DND-41 (cell line): ENCODE measurements at regions not wholly inside any gene's neighbourhood (a gene's known extent, or its start where the extent isn't known, plus 50 kb on each side); places are given as distances from the start of the nearest gene placed in this dataset.

Experiments
- ATAC-seq: fragments of 200-7000 bp; cut with Tn5 transposase; 3 replicates; pipeline ENCODE4 v1.9.1; 2021; ENCODE audit warnings: low read depth; ENCODE audit not compliant: insufficient read depth
- DNase-seq: peaks from one replicate; pipeline ENCODE4 v3.0.0-alpha.2; 2020
- H2AFZ ChIP-seq: 2 replicates; pipeline ENCODE4 v1.6.0; 2012; ENCODE audit warnings: low read depth, low read length
- H3K27ac ChIP-seq: 2 replicates; pipeline ENCODE4 v1.5.1; 2012; ENCODE audit warnings: low read length, inconsistent platforms
- H3K27me3 ChIP-seq: fragments of 200-600 bp; sonication (generic); 2 replicates; pipeline ENCODE4 v1.6.0; 2012; ENCODE audit warnings: low read length, mild to moderate bottlenecking, inconsistent platforms; ENCODE audit not compliant: insufficient read depth, poor library complexity
- H3K36me3 ChIP-seq: 2 replicates; pipeline ENCODE4 v1.5.1; 2012; ENCODE audit warnings: low read length, inconsistent platforms; ENCODE audit not compliant: insufficient read depth
- H3K4me1 ChIP-seq: 2 replicates; pipeline ENCODE4 v1.5.1; 2012; ENCODE audit warnings: mild to moderate bottlenecking, low read length; ENCODE audit not compliant: insufficient read depth
- H3K4me2 ChIP-seq: 2 replicates; pipeline ENCODE4 v1.6.0; 2012; ENCODE audit warnings: mild to moderate bottlenecking, moderate library complexity, low read length, inconsistent platforms; ENCODE audit not compliant: insufficient read depth
- H3K4me3 ChIP-seq, 2 experiments: fragments of 200-600 bp in 1 of 2; shearing (Covaris generic) in 1 of 2; 2 replicates each; pipeline ENCODE4 v1.5.1; 2012 to 2016; ENCODE audit warnings: inconsistent platforms in 2 of 2, low read length in 2 of 2, mild to moderate bottlenecking in 2 of 2, low read depth in 1 of 2, moderate library complexity in 1 of 2
- H3K79me2 ChIP-seq: 2 replicates; pipeline ENCODE4 v1.6.0; 2012; ENCODE audit warnings: low read length, inconsistent platforms; ENCODE audit not compliant: insufficient read depth
- H3K9ac ChIP-seq: 2 replicates; pipeline ENCODE4 v1.6.0; 2012; ENCODE audit warnings: low read depth, mild to moderate bottlenecking, inconsistent platforms, low read length, moderate library complexity
- H3K9me3 ChIP-seq: 2 replicates; pipeline ENCODE4 v1.5.1; 2012; ENCODE audit warnings: low read length, moderate library complexity, mild to moderate bottlenecking, inconsistent platforms; ENCODE audit not compliant: insufficient read depth, severe bottlenecking
- H4K20me1 ChIP-seq: 2 replicates; pipeline ENCODE4 v1.6.0; 2012; ENCODE audit warnings: low read length; ENCODE audit not compliant: insufficient read depth
- CTCF ChIP-seq: IDR thresholded peaks from 2 replicates; pipeline ENCODE4 v1.5.1; 2012; ENCODE audit warnings: borderline replicate concordance, low read length, moderate library complexity, mild to moderate bottlenecking; ENCODE audit not compliant: poor library complexity, severe bottlenecking; ENCODE audit errors: extremely low read depth
- EZH2 ChIP-seq: IDR thresholded peaks from 3 replicates; pipeline ENCODE4 v1.6.1; 2012; ENCODE audit warnings: borderline replicate concordance, low read depth, mild to moderate bottlenecking, moderate library complexity, low read length, inconsistent platforms; ENCODE audit not compliant: severe bottlenecking

DNA sequence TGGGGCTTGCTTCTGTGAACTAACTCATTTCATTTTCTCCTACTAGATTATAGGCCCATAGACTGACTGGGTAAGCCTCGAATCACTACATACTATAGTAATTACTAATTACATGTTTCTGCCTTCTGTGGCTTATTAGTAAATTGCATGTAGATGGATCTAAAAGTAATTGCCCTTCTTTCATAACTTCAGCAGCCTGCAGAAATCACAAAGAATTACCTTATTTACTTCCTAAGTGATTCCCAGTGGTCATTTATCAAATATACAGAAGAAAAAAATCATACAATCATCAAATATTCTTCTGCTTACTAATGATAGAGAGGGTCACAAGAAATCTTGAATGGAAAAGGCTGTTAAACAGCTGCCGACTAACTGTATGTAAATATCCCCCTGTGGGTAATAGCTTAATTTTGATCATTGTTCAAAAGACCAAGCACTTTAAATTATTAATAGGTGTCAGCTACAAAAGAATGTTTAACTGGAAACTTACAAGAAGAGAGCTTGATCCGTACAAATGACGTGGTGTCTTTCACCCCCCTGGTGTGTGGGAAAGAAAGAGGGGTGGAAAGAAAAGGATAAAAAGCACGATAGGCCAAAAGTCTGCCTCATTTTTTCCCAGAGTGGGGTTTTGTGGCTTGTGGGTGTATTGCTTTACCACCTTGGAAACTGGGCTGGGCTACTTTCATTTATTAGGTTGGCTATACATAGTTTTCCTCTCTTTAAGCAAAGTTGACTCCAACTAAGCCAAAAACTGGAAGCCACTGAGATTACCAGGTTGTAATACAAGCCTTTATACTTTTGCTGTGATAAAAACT, 361.8 kb upstream of the ZMIZ1 start:
- ATAC-seq = no peak
- DNase-seq = no peak
- TF ChIP-seq CTCF (no peak), EZH2 (no peak)
- H4K20me1 ChIP-seq = no peaks in the 10 kb centered on the region
- no peak overlapping the region for H3K4me2 ChIP-seq
- peaks cover 4% of the 10 kb centered on the region for H3K27me3 ChIP-seq
- no peak overlapping the region for H3K4me3 ChIP-seq
- no peaks in the 10 kb centered on the region for H3K9me3 ChIP-seq
- H3K36me3 ChIP-seq = no peaks in the 10 kb centered on the region
- no peaks in the 10 kb centered on the region for H3K79me2 ChIP-seq
- H3K4me1 ChIP-seq = no peaks in the 10 kb centered on the region
- no peak overlapping the region for H3K27ac ChIP-seq
- H2AFZ ChIP-seq = no peak overlapping the region
- no peak overlapping the region for H3K9ac ChIP-seq

DNA sequence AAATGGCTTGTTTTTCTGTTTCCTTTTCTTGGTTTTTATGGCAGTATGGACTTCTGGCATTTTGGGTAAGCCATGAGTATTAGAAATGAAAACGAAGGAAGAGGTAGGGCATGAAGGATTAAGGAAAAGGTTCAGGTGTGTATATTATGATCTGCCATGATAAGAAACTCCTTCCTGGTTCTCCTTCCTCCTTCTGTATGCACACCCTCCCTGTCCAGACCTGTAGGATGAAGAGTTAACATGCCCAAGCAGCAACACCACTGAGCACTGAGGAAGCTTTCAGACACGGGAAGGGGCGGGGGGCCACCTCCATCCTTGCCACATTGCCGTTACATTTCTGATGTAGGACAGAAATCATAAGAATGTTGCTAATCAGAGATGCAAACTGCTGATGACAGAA, 361.0 kb upstream of the ZMIZ1 start:
- Histone ChIP-seq H3K9me3 (no peaks in the 10 kb centered on the region), H3K4me3 (no peak overlapping the region), H3K79me2 (no peaks in the 10 kb centered on the region), H4K20me1 (no peaks in the 10 kb centered on the region), H3K27ac (no peak overlapping the region), H3K4me1 (no peaks in the 10 kb centered on the region), H3K4me2 (no peak overlapping the region), H2AFZ (no peak overlapping the region), H3K27me3 (peaks cover 4% of the 10 kb centered on the region), H3K36me3 (no peaks in the 10 kb centered on the region), H3K9ac (no peak overlapping the region)
- TF ChIP-seq EZH2 (no peak), CTCF (no peak)
- ATAC-seq (no peak), DNase-seq (no peak)

GRCh38 chr10:78712147-78712546, 356.6 kb upstream of the ZMIZ1 start:
- H4K20me1 ChIP-seq = no peaks in the 10 kb centered on the region
- no peaks in the 10 kb centered on the region for H3K27me3 ChIP-seq
- H3K36me3 ChIP-seq = no peaks in the 10 kb centered on the region
- H3K27ac ChIP-seq = no peak overlapping the region
- H3K4me3 ChIP-seq = no peak overlapping the region
- no peak overlapping the region for H3K4me2 ChIP-seq
- H3K9me3 ChIP-seq = no peaks in the 10 kb centered on the region
- H3K9ac ChIP-seq = no peak overlapping the region
- no peak overlapping the region for H2AFZ ChIP-seq
- ATAC-seq = no peak
- no peak for DNase-seq
- TF ChIP-seq CTCF = no peak
- TF ChIP-seq EZH2 = no peak
- H3K79me2 ChIP-seq = no peaks in the 10 kb centered on the region
- no peaks in the 10 kb centered on the region for H3K4me1 ChIP-seq
